Neural cell (in vitro differentiated cells): ENCODE measurements at regions not wholly inside any gene's neighbourhood (a gene's known extent, or its start where the extent isn't known, plus 50 kb on each side); places are given as distances from the start of the nearest gene placed in this dataset.
"Not testable (repeated sequence)": the region's sequence is repeated elsewhere in the genome, so short reads cannot be mapped to it uniquely, and the experiment has no call there.

Source experiments
- EZH2 ChIP-seq: fragments of 200-600, 300-800 bp; shearing (Covaris generic), sonication (generic); IDR thresholded peaks from 2 replicates; pipeline ENCODE4 v1.6.1; 2014; ENCODE audit warnings: antibody characterized with exemption, low read length, borderline replicate concordance, mild to moderate bottlenecking; ENCODE audit not compliant: insufficient read depth, poor library complexity, severe bottlenecking
- POLR2AphosphoS5 ChIP-seq: IDR thresholded peaks from 2 replicates; pipeline ENCODE4 v1.6.1; 2012
- REST ChIP-seq: IDR thresholded peaks from 2 replicates; pipeline ENCODE4 v1.6.1; 2012; ENCODE audit warnings: borderline replicate concordance
- TAF1 ChIP-seq: IDR thresholded peaks from 2 replicates; pipeline ENCODE4 v1.6.1; 2012; ENCODE audit warnings: low read depth
- TF ChIP-seq, protein P1 (sequence below): fragments of 450-650 bp; IDR thresholded peaks from 2 replicates; pipeline ENCODE4 v1.5.1; 2014; ENCODE audit warnings: antibody characterized with exemption, mild to moderate bottlenecking, moderate library complexity; ENCODE audit not compliant: poor library complexity, severe bottlenecking

DNA sequence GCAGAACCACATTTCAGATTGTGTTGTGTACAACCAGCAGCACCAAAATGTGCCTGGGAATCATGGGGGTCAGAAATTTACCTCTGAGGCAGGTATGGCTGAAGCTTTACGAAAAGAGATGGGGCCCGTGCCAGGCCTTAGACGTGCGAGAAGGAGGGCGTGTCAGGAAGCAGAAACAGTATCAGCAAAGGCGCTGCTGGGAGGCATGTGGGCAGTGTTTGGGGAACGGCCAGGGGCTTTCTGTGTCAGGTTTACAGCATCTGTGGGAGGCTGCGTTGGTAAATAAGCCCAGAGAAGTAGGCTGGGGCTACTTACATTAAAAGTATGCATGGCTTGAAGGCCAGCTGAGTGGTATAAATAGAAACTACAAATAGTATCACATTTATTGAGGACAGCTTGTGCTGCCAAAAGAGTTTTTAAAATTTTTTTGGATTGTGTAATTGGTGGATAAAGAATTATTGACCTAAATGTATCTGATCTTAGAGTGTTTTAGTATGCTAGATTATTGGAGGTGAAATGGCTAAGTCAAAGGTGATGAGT is 120.5 kb upstream of the SIMC1 start:
- TF ChIP-seq REST, TAF1, EZH2, POLR2AphosphoS5: not testable (repeated sequence)
- TF ChIP-seq, protein P1, sequence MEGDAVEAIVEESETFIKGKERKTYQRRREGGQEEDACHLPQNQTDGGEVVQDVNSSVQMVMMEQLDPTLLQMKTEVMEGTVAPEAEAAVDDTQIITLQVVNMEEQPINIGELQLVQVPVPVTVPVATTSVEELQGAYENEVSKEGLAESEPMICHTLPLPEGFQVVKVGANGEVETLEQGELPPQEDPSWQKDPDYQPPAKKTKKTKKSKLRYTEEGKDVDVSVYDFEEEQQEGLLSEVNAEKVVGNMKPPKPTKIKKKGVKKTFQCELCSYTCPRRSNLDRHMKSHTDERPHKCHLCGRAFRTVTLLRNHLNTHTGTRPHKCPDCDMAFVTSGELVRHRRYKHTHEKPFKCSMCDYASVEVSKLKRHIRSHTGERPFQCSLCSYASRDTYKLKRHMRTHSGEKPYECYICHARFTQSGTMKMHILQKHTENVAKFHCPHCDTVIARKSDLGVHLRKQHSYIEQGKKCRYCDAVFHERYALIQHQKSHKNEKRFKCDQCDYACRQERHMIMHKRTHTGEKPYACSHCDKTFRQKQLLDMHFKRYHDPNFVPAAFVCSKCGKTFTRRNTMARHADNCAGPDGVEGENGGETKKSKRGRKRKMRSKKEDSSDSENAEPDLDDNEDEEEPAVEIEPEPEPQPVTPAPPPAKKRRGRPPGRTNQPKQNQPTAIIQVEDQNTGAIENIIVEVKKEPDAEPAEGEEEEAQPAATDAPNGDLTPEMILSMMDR, result not testable (repeated sequence)
